Right kidney (tissue), 1 donor: ENCODE measurements at regions not wholly inside any gene's neighbourhood (a gene's known extent, or its start where the extent isn't known, plus 50 kb on each side); places are given as distances from the start of the nearest gene placed in this dataset.

Experiments used
- DNase-seq: peaks from one replicate; pipeline ENCODE4 v3.0.0-alpha.2; 2016

DNA sequence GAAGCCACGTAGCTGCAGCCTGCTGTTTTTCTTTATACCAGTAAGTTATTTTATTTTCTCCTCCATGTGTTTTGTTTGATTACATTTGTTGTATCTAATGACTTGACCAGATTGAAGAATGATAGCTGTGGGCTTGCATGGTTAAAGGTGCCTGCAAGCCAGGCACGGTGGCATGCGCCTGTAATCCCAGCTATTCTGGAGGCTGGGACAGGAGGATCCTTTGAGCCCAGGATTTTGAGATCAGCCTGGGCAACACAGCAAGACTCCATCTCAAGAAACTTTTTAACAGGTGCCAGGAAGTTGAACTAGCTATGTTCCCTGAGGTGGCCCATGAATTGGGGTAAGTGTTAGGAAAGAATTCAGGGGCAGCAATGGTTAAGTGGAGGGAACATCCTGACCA, 179.4 kb downstream of the IRS1 start:
- no peak for DNase-seq

DNA sequence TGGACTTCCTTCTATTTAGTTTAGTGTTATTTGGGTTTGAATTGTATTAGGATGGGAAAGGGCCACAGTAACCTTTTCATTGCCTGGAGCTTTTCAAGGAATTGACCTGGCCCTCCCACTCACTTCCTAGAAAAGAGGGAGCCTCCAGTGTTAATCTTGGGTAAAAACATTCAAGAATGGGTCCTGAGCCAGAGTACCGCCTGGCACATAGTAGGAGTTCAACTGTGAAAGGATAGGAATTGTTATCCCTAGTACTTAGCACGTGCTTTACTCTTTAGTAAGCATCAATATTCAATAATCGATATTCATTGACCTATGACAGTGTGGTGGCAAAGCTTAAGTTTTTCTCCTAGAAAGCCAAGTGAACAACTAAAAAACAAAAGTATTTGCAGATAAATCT, 179.9 kb downstream of the IRS1 start:
- DNase-seq, result no peak

DNA sequence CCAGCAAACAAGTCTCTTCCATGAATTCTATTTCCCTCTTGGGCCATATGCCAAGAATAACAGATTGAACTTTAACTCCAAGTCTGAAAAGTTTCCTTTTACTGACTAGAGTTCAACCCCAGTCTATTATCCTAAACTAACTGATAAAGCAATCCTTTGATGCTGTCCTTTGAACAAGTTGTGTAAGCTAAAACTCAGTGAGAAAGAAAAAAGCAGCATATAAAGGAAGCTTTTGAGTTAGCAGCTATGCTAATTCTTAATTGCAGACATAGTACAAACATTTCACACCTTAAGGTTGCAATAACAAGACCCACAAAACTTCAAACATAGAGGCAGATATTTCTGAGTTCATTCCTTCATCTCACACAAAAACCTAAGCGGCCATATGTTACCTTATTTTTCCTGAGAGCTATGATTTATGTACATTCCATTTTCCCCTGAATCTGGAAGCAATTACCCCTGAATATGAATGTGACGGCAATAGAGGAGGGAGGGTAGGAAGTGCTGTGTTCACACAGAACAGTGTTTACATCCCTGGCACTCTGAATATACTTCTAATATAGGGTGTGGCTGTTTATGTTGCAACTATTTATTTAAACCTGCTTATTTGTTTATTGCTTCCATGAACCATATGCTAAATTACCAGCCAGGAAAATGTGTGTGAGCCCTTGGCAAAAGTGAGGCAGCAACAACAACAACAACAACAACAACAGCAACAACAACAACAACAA, 180.6 kb downstream of the IRS1 start:
- no peak for DNase-seq

- DNase-seq, result no peak
Observed at GRCh38 chr2:226618544-226618874, 181.1 kb downstream of the IRS1 start.

DNA sequence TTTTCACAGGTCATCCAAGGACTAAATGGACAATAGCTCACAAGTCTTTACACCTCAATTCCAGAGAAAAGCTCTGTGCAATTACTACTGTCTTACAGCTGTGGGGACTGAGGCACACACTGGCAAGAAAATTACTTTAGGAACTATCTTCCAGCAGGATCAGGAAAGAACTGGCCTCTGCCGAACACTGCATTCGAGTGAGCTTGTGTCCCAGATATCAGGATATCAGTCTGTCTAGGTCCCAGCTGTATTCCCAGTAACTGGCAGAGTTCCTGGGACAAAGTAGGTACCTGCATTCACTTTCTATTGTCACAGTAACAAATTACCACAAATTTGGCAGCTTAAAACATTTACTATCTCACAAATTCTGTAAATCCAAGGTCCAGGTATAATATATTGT, 183.7 kb downstream of the IRS1 start:
- DNase-seq, result no peak

DNA sequence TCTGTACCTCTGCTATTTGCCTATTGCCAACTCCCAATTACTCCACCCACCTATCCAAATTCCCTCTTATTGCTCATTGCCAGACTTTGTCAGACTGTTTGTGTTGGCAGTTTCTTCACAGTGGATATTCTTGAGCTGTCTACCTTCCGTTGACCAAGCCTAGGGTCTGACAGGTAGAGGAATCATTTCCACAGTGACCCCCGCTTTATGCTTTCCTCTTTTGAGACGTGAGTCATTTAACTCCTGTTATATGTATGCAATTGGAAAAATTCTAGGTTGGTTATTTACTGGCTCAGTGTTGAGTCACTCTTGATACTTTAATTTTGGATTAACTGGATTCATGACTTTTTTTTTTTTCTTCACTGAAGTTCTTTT, 187.7 kb downstream of the IRS1 start:
- no peak for DNase-seq

DNA sequence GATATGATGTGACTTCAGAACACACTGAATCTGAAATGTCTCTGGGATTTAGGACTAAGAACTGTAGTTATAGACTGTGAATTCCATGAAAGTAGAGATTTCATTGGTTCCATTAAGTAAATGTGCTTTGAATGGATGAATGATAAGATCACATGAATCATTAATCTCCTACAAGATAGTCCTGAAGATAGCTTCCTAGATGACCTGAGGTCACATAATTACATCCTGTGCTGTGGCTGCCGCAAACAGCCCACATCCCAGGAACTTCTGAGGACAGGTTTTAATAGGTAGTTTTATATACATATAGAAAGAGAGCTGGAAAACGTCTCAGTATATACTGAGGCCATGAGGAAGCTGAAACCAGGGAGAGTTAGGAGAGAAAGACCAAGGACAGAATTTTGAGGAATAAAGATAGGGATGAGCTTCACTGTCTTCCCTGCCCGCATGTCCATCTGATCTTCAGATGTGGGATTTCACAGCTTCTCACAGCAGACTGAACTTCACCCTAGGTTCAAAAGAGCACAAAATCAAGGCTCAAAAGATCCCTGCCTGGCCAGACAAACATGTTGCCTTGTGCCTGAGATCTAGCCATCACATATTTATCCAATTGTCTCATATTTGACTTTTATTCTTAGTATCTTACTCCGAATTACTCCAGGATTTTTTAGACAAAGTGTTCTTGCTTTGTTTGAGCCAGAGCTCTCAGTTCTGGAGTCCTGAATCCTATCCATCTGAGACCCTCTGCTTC, 188.2 kb downstream of the IRS1 start:
- no peak for DNase-seq

DNA sequence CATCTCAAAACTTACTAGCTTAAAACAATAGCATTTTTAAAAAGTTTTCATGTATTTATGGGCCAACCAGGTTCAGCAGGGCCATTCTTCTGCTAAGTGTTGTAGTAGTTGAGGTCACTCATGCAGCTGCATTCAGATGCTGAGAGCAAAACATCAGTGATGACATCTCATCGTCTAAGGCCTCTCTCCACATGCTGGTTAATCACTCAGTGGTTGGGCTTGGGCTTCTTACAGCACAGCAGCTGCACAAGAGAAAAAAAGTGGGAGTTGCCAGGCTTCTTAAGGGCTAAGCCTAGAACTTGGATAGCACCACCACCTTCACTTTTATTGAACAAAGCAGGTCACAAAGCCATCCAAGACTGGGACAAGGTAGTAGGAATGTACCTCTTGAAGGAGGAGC, 190.3 kb downstream of the IRS1 start:
- DNase-seq, result no peak

GRCh38 chr2:226608451-226608850, 191.2 kb downstream of the IRS1 start:
- no peak for DNase-seq

DNA sequence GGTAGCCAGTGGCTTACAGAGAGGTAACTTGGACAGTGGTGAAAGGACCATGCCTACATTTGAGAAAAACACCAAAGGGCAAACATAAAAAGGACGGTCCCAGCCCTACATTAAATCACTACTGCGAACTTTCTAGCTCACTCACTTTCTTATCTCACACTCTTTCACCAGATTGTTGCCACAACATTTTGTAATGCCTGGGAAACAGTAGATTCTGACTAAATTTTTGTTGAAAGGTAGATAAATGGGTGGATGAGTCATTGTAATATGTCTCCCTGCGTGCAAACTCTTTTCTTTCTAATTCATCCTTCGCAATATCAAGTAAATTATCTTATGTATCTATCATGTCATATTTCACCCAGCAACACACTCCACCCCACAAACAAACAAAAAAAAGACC, 192.2 kb downstream of the IRS1 start:
- DNase-seq, result no peak

- DNase-seq, result no peak
Observed at GRCh38 chr2:226605642-226606041, 194.0 kb downstream of the IRS1 start.

DNA sequence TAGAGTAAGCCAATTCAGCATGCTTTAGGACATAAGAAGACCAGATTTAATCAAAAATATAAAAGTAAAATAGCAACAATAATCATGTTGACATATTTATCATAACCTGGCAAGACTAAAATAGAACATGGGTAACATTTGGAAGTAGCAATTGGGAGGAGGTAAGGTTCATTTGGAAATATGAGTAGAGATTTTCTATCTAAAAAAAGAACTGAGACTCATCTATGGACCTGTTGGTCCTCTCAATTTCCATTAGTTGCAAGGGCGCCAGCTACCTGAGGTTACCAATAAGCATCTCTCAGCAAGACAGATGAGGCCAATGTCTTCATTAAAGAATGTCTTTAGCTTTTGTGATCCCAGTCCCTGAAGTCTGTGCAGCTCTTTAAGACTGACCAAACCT, 196.0 kb downstream of the IRS1 start:
- DNase-seq, result no peak

- DNase-seq, result no peak
Observed at GRCh38 chr2:226601881-226602662, 197.5 kb downstream of the IRS1 start.

- no peak for DNase-seq
Observed at GRCh38 chr2:226600802-226601201, 198.8 kb downstream of the IRS1 start.

- DNase-seq, result no peak
Observed at GRCh38 chr2:226600184-226600583, 199.4 kb downstream of the IRS1 start.

- no peak for DNase-seq
Observed at GRCh38 chr2:226589043-226589442, 210.6 kb downstream of the IRS1 start.

- DNase-seq, result no peak
Observed at GRCh38 chr2:226585130-226585561, 214.5 kb downstream of the IRS1 start.

DNA sequence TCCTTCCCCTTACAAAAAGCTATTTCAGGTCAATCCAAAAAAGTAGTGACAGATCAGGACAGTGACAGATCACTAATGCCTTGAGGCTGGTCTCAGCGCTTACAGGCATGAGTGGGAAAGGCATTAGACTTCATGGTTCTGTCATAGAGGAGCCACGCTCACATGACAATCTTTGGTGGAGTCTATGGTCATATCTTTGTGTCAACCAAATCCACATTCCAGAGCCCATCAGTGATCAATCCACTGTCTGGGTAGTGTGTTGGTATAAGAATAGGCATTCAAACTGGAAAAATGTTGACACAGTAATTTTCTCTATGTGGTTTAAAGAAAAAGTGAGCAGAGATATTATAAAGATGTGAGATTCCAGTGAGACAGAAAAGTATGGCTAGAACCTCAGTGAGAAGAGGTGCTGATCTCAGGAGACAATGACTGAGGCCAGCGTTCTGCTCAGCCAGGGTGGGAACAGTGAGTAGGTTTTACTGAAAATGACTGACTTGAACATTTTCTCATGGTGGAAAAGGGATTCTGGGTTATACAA, 215.0 kb downstream of the IRS1 start:
- DNase-seq, result no peak

- DNase-seq, result no peak
Observed at GRCh38 chr2:226583715-226584114, 215.9 kb downstream of the IRS1 start.

- no peak for DNase-seq
Observed at GRCh38 chr2:226581661-226582060, 218.0 kb downstream of the IRS1 start.

- no peak for DNase-seq
Observed at GRCh38 chr2:226581004-226581403, 218.6 kb downstream of the IRS1 start.

- no peak for DNase-seq
Observed at GRCh38 chr2:226580403-226580802, 219.2 kb downstream of the IRS1 start.

GRCh38 chr2:226579519-226579918, 220.1 kb downstream of the IRS1 start:
- no peak for DNase-seq
